Ovary (tissue), 3 donors: ENCODE measurements at regions not wholly inside any gene's neighbourhood (a gene's known extent, or its start where the extent isn't known, plus 50 kb on each side); places are given as distances from the start of the nearest gene placed in this dataset.

Experiments
- CTCF ChIP-seq, 3 donors: fragments of 450-650 bp in 2 of 3; fragments of 200-600 bp in 1 of 3; IDR thresholded peaks; one replicate each; pipeline versions ENCODE4 v1.5.1 to v1.8.0; 2016 to 2022; ENCODE audit warnings: antibody characterized with exemption in 3 of 3, mild to moderate bottlenecking in 1 of 3
- EP300 ChIP-seq: sonication (generic); formaldehyde crosslinking; IDR thresholded peaks from one replicate; pipeline ENCODE4 v1.6.1; 2017; ENCODE audit warnings: antibody characterized with exemption
- POLR2A ChIP-seq: fragments of 450-650 bp; IDR thresholded peaks from one replicate; pipeline ENCODE4 v1.6.1; 2017; ENCODE audit warnings: antibody characterized with exemption, mild to moderate bottlenecking, moderate library complexity
- donor health status: DM: no; HTN: no; CAD: no.

DNA sequence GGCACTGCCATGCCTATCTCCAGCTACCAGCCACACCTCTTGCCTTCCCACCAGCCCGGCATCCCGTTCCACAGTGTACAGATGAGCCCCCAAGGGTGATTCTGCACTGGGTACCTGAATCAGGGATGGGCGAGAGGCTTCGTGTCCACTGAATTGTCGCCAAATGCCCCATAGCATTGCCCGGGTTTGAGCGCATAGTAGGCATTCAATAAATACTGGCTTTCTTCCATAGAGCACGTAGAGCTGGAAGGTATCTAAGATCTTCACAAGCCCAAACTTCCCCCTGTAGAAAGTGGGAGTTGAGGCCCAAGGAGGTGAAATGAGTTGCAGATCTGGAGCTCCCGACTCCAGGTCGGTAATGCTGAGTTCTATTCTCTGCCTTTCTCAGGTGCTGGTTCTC, 358.7 kb downstream of the LPIN1 start:
- TF ChIP-seq CTCF (IDR thresholded peaks at IDR 0.05) (no peak), POLR2A (no peak), EP300 (no peak)
